ENCODE measurements at regions not wholly inside any gene's neighbourhood (a gene's known extent, or its start where the extent isn't known, plus 50 kb on each side); places are given as distances from the start of the nearest gene placed in this dataset.
"Not testable (repeated sequence)": the region's sequence is repeated elsewhere in the genome, so short reads cannot be mapped to it uniquely, and the experiment has no call there.

DNA sequence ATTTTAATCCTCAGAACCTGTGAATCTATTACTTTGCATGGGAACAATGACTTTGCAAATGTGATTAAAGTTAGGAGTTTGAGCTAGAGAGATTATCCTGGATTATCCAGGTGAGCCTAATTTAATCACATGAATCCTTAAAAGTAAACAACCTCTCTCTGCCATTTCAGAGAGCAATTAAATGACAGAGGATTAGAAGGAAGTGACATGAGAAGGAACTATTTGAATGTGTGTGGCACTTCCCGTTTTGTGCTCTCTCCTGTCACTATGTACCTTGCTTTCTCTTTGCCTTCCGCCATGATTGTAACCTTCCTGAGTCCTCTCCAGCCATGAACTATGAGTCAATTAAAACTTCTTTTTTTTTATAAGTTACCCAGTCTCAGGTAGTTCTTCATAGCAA is 559.2 kb downstream of the PRIM2 start:
- TF ChIP-seq, protein P1, sequence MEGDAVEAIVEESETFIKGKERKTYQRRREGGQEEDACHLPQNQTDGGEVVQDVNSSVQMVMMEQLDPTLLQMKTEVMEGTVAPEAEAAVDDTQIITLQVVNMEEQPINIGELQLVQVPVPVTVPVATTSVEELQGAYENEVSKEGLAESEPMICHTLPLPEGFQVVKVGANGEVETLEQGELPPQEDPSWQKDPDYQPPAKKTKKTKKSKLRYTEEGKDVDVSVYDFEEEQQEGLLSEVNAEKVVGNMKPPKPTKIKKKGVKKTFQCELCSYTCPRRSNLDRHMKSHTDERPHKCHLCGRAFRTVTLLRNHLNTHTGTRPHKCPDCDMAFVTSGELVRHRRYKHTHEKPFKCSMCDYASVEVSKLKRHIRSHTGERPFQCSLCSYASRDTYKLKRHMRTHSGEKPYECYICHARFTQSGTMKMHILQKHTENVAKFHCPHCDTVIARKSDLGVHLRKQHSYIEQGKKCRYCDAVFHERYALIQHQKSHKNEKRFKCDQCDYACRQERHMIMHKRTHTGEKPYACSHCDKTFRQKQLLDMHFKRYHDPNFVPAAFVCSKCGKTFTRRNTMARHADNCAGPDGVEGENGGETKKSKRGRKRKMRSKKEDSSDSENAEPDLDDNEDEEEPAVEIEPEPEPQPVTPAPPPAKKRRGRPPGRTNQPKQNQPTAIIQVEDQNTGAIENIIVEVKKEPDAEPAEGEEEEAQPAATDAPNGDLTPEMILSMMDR (IDR thresholded peaks at IDR 0.05; ENCODE audit: low read depth, low read length): not testable (repeated sequence)
- not testable (repeated sequence) for TF ChIP-seq POLR2A (IDR thresholded peaks at IDR 0.05; ENCODE audit: extremely low read depth, insufficient read length); MYC (IDR thresholded peaks at IDR 0.05; ENCODE audit: low read depth, low read length)
- TF ChIP-seq, protein P2, sequence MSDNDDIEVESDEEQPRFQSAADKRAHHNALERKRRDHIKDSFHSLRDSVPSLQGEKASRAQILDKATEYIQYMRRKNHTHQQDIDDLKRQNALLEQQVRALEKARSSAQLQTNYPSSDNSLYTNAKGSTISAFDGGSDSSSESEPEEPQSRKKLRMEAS (IDR thresholded peaks at IDR 0.05; ENCODE audit: low read depth, low read length): not testable (repeated sequence)
